ENCODE measurements at regions not wholly inside any gene's neighbourhood (a gene's known extent, or its start where the extent isn't known, plus 50 kb on each side); places are given as distances from the start of the nearest gene placed in this dataset.

GRCh38 chr6:51502996-51503395 is 584.4 kb downstream of the PKHD1 start:
- CTCF ChIA-PET = no interaction called here
- POLR2A ChIA-PET = no interaction called here

- ChIA-PET CTCF (no interaction called here), POLR2A (no interaction called here)
These were observed 582.0 kb downstream of the PKHD1 start for GRCh38 chr6:51505434-51505833.

DNA sequence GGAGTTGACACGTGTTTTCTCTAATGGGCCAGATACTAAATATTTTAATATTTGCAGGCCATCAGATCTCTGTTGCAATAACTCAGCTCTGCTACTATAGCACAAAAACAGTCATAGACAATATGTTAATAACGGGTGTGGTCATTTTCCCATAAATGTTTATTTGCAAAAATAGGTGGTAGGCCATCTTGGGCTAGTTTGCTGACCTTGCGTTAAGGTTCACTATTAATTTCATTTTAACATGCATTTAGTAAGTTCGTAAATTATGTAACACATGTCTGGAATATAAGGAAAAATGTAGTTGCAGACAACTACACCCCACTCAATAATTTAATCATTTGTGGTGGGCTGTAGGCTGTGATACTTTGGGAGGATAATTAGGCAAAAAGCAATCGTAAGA is 577.8 kb downstream of the PKHD1 start:
- ChIA-PET POLR2A (no interaction called here), CTCF (no interaction called here)

DNA sequence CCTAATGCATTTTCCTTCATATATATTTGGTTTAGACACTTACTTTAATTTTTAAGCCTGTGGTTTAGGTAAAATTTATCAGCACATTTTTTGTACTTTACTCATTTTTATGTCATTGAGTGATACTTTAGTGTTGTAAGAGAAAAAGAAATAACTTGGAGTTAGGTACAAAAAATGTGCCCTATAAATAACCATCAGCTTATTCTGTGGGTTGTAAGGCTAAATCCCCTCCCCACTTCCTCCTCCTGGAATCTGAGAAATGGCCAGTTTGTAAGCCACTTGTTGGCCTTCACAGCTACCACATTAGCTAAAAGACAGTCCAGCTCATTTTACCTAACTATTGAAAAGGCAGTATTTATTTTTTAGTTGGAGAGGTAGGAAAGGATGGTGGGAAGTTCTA is 576.3 kb downstream of the PKHD1 start:
- ChIA-PET POLR2A (no interaction called here), CTCF (no interaction called here)

GRCh38 chr6:51513891-51514747 is 573.3 kb downstream of the PKHD1 start:
- ChIA-PET POLR2A (no interaction called here), CTCF (no interaction called here)

- ChIA-PET POLR2A (no interaction called here), CTCF (no interaction called here)
These were observed 572.5 kb downstream of the PKHD1 start for GRCh38 chr6:51514748-51515402.

DNA sequence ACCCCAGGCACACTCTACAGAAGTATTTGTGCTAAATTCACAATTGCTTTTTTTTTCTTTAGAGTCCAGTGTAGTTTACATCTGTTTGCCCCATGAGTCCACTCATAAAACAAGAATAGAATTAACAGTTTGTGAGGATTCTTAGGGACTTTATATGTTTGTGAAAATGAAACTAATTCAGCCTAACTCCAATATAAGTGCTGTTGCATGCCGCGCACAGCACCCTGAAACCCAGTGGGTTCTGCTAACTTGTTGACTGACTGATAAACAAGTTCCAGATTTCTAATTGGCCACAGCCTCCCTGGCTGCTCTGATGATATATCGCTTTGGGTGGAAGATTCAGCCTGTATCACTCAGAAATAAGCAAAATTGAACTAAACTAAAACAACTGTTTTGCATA is 561.4 kb downstream of the PKHD1 start:
- ChIA-PET CTCF (no interaction called here), POLR2A (no interaction called here)

DNA sequence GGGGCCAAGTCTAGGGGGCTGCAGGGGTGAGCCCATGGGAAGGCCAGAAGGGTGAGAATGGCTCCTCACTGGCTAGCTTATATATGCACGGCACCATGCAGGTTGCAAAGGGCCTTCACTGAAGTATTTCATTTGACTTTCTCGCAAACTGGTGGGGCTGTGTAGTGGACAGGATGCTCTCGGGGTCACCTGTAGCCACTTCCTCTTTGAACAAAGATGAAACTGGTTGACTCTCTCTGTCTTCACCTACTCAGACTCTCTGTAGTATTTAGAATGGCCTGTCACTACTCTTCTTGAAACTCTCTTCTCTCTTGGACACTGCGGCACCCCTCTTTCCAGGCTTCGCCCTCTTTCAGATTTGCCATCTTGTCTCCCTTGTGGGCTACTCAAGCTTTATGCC is 560.5 kb downstream of the PKHD1 start:
- CTCF ChIA-PET = no interaction called here
- POLR2A ChIA-PET = no interaction called here

DNA sequence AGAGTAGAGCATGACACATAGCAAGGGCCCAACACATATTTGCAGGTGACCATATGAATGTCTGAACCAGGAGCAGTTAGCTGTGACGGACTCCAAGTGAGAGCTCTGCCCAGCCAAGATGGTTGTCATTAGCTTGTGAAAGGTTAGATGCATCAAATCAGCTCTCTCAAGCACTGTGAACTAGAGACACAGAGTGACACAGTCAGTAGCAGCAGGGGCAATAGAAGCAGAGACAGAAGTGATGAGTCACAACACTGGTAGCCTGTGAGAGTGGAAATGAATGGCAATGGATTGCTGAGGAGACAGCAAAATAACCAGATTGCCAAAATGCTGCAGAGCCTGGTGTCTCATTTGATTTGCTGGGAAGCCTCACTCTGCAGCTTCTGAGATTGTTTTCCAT is 558.9 kb downstream of the PKHD1 start:
- ChIA-PET CTCF (no interaction called here), POLR2A (no interaction called here)

GRCh38 chr6:51529240-51529639 is 558.2 kb downstream of the PKHD1 start:
- POLR2A ChIA-PET = no interaction called here

DNA sequence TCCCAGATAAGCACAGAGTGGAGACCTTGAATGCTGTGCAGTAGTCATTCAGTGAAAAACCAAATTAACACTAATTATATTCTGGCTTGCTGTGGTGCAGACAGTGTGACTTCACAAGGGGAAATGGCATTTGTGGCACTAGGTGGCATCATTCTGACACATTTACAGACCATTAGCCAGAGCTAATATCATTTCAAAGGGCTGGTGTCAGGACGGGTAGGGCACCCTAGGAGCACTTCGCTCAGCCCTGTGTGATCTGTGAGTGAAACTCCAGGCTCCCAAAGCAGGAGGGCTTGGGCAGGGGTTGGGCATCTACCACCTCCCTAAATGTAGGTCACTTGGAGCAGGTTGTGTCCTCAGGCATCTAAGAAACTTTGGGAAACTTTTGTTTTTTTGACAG is 555.8 kb downstream of the PKHD1 start:
- ChIA-PET POLR2A (no interaction called here), CTCF (no interaction called here)

More at GRCh38 chr6:51529240-51529639, 558.2 kb downstream of the PKHD1 start:
- CTCF ChIA-PET = no interaction called here

DNA sequence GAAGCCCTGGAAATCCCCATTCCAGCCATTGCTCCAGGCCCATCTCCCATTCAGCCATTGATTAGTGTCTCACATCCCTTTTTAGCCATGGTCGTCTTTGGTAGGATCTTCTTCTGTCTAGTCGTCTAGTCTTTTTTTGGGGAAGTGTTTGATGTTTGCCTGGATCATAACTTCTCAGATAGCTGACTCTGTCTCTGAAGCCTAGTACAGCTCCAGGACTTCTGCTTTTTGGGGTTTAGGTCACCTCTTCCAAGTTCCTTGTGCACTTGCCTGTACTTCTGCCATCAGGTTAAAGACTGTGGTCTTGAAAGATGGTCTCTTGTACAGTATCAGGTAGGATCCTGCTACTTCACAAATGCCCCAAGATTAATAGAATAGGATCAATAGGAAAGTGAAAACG is 553.5 kb downstream of the PKHD1 start:
- POLR2A ChIA-PET = no interaction called here
- CTCF ChIA-PET = no interaction called here

DNA sequence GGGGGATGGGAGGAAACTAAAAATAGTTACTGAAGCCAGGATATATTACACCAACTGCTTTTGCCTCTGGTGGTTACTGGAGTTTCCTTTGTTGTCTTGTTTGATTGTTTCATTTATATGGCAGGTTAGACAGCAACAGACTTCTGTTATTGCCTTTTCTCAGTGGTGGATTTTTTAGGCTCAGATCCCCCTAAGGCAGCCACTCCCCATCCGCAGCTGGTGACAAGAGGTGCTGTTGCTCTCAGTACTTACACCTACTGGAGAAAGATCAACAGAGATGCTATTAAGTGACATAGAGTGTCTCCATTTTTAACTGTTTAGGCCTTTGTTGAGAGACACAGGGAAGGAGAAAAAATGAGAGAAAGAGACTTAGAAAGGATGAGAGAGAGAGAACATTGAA is 552.1 kb downstream of the PKHD1 start:
- CTCF ChIA-PET = no interaction called here
- POLR2A ChIA-PET = no interaction called here

- POLR2A ChIA-PET = no interaction called here
- CTCF ChIA-PET = no interaction called here
These were observed 550.7 kb downstream of the PKHD1 start for GRCh38 chr6:51536728-51537127.

- ChIA-PET CTCF (no interaction called here), POLR2A (no interaction called here)
These were observed 545.6 kb downstream of the PKHD1 start for GRCh38 chr6:51541847-51542246.

- CTCF ChIA-PET = no interaction called here
- POLR2A ChIA-PET = no interaction called here
These were observed 544.9 kb downstream of the PKHD1 start for GRCh38 chr6:51542475-51542874.

GRCh38 chr6:51550243-51550642 is 537.2 kb downstream of the PKHD1 start:
- ChIA-PET CTCF (no interaction called here), POLR2A (no interaction called here)

DNA sequence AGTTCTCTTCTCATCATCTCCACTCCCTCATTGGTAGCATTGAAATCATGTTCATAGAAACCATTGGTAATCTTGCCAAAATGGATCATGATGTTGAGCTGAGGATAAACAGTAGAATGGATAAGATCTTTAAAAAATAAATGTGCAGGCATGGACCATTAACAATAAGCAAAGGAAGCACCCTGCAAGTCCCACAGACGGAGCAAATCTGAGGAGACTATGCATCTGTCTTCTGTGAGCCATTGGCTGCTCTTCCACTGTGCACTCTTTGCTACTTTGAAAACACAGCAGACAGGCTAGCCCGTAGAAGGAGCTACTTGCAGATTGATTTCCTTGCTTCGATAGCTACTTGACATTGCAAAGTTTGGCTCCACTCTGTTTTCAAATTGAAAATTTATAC is 535.0 kb downstream of the PKHD1 start:
- CTCF ChIA-PET = interaction anchor here (0.6 kb wide), 1 partner anchor 141 kb away, joined by 4 read pairs; no protein-coding TSS in a partner anchor
- POLR2A ChIA-PET = no interaction called here

DNA sequence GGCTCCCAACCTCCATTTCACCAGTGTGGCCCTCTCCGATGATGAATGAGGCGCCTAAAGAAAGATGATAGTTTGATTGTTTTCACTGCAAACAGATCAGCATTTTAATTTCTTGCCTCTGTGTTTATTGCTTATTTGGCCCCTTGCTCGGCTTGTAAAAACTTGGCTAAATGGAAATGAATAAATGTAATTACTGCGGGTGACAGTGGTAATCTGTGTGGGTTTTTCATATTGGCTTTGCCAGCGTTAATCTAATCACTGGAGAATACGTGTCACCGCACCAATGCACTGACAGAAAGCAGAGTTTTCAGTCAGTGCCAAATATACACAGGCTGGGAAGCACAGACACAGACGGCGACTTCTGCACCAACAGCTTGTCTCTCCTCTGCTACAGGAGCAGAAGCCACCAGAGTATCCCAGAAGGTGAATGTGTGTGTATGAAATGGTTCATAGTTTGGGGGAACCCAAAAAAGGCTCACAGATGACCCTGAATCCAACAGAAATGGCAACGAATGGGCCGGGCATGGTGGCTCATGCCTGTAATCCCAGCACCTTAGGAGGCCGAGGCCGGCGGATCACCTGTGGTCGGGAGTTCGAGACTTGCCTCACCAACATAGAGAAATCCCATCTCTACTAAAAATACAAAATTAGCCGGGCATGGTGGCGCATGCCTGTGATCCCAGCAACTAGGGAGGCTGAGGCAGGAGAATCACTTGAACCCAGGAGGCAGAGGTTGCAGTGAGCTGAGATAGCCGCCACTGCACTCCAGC is 534.0 kb downstream of the PKHD1 start:
- POLR2A ChIA-PET = no interaction called here
- CTCF ChIA-PET = no interaction called here

GRCh38 chr6:51554029-51554428 is 533.4 kb downstream of the PKHD1 start:
- CTCF ChIA-PET = no interaction called here
- POLR2A ChIA-PET = no interaction called here

DNA sequence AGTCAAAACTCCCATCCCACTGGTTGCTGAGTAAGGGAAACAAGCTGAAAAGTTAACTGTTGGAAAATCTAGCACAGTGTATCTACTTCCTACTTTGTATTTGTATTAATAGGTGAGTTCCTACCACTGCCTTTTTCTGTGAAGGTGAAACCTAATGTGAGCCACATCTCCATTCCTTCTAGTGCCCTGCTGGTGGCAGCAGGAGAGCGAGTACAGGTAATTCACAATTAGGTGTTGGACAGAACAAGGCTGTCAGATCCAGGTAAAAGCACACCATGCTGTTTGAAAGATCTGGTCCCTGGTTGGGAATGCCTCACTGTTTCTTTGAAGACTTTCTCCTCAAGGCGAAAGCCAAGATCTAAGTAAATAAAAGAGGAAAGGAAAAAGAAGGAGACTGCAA is 528.4 kb downstream of the PKHD1 start:
- CTCF ChIA-PET = interaction anchor here (0.7 kb wide), 1 partner anchor 20 kb away, joined by 4 read pairs; no protein-coding TSS in a partner anchor
- POLR2A ChIA-PET = no interaction called here
